Stimulated activated CD4-positive, alpha-beta T cell treated with anti-CD3 and anti-CD28 coated beads, Interleukin-1b, Interleukin-23, amount 100 ng/mL, for 1 hour (primary cell): ENCODE measurements at regions not wholly inside any gene's neighbourhood (a gene's known extent, or its start where the extent isn't known, plus 50 kb on each side); places are given as distances from the start of the nearest gene placed in this dataset.

ENCODE experiments used
- DNase-seq, 2 donors: peaks; one replicate each; pipeline ENCODE4 v3.0.0-alpha.2; 2020; ENCODE audit warnings: low read depth in 2 of 2

GRCh38 chr2:145157741-145158591 is 638.0 kb upstream of the ZEB2 start:
- DNase-seq: no peak

GRCh38 chr2:145157036-145157675 is 637.2 kb upstream of the ZEB2 start:
- DNase-seq: no peak

GRCh38 chr2:145156199-145156598 is 636.3 kb upstream of the ZEB2 start:
- no peak for DNase-seq

- DNase-seq: no peak
Measured at GRCh38 chr2:145155196-145155595, 635.3 kb upstream of the ZEB2 start.

GRCh38 chr2:145154731-145155130 is 634.8 kb upstream of the ZEB2 start:
- no peak for DNase-seq

- no peak for DNase-seq
Measured at GRCh38 chr2:145146691-145147090, 626.8 kb upstream of the ZEB2 start.

- no peak for DNase-seq
Measured at GRCh38 chr2:145144131-145144728, 624.3 kb upstream of the ZEB2 start.

- DNase-seq: no peak
Measured at GRCh38 chr2:145141981-145142380, 622.1 kb upstream of the ZEB2 start.

- no peak for DNase-seq
Measured at GRCh38 chr2:145140658-145141057, 620.7 kb upstream of the ZEB2 start.

- no peak for DNase-seq
Measured at GRCh38 chr2:145138626-145139025, 618.7 kb upstream of the ZEB2 start.

GRCh38 chr2:145137901-145138300 is 618.0 kb upstream of the ZEB2 start:
- no peak for DNase-seq

- no peak for DNase-seq
Measured at GRCh38 chr2:145137211-145137610, 617.3 kb upstream of the ZEB2 start.

GRCh38 chr2:145136702-145137101 is 616.8 kb upstream of the ZEB2 start:
- no peak for DNase-seq

- no peak for DNase-seq
Measured at GRCh38 chr2:145126146-145126545, 606.2 kb upstream of the ZEB2 start.

- no peak for DNase-seq
Measured at GRCh38 chr2:145124085-145124484, 604.2 kb upstream of the ZEB2 start.

GRCh38 chr2:145123606-145124005 is 603.7 kb upstream of the ZEB2 start:
- DNase-seq: no peak

GRCh38 chr2:145119225-145119624 is 599.3 kb upstream of the ZEB2 start:
- no peak for DNase-seq

- no peak for DNase-seq
Measured at GRCh38 chr2:145116834-145117725, 597.2 kb upstream of the ZEB2 start.

- no peak for DNase-seq
Measured at GRCh38 chr2:145116056-145116455, 596.1 kb upstream of the ZEB2 start.

GRCh38 chr2:145114726-145115125 is 594.8 kb upstream of the ZEB2 start:
- DNase-seq: no peak

GRCh38 chr2:145112467-145112866 is 592.5 kb upstream of the ZEB2 start:
- DNase-seq: no peak
